HEK293T (cell line): ENCODE measurements at regions not wholly inside any gene's neighbourhood (a gene's known extent, or its start where the extent isn't known, plus 50 kb on each side); places are given as distances from the start of the nearest gene placed in this dataset.

Experiments
- BHLHE40 ChIP-seq: fragments of 450-650 bp; IDR thresholded peaks from 2 replicates; pipeline ENCODE4 v1.6.1; 2016; ENCODE audit warnings: mild to moderate bottlenecking, moderate library complexity, borderline replicate concordance
- FOXK2 ChIP-seq: fragments of 450-650 bp; IDR thresholded peaks from 2 replicates; pipeline ENCODE4 v1.6.1; 2016; ENCODE audit warnings: mild to moderate bottlenecking
- FOXM1 ChIP-seq: fragments of 450-650 bp; IDR thresholded peaks from 2 replicates; pipeline ENCODE4 v1.6.1; 2017; ENCODE audit warnings: mild to moderate bottlenecking, borderline replicate concordance
- HDGF ChIP-seq: fragments of 450-650 bp; IDR thresholded peaks from 2 replicates; pipeline ENCODE4 v1.6.1; 2017; ENCODE audit warnings: antibody characterized with exemption, borderline replicate concordance
- L3MBTL2 ChIP-seq: fragments of 450-650 bp; conservative IDR thresholded peaks from 2 replicates; pipeline ENCODE4 v1.6.1; 2016; ENCODE audit warnings: mild to moderate bottlenecking
- LEF1 ChIP-seq: fragments of 450-650 bp; IDR thresholded peaks from 2 replicates; pipeline ENCODE4 v1.6.1; 2017; ENCODE audit warnings: mild to moderate bottlenecking, borderline replicate concordance
- SP1 ChIP-seq: fragments of 450-650 bp; IDR thresholded peaks from 2 replicates; pipeline ENCODE4 v1.6.1; 2017
- TF ChIP-seq, protein P1 (sequence below): fragments of 450-650 bp; IDR thresholded peaks from 2 replicates; pipeline ENCODE4 v1.6.1; 2016

- TF ChIP-seq FOXM1 = no peak
- TF ChIP-seq, protein P1, sequence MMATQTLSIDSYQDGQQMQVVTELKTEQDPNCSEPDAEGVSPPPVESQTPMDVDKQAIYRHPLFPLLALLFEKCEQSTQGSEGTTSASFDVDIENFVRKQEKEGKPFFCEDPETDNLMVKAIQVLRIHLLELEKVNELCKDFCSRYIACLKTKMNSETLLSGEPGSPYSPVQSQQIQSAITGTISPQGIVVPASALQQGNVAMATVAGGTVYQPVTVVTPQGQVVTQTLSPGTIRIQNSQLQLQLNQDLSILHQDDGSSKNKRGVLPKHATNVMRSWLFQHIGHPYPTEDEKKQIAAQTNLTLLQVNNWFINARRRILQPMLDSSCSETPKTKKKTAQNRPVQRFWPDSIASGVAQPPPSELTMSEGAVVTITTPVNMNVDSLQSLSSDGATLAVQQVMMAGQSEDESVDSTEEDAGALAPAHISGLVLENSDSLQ = no peak
- TF ChIP-seq HDGF = no peak
- no peak for TF ChIP-seq BHLHE40
- TF ChIP-seq SP1 = no peak
- TF ChIP-seq LEF1 = no peak
- no peak for TF ChIP-seq FOXK2
- TF ChIP-seq L3MBTL2 = no peak
Observed at GRCh38 chr2:118216224-118216623, 128.0 kb downstream of the INSIG2 start.
